ENCODE measurements at regions not wholly inside any gene's neighbourhood (a gene's known extent, or its start where the extent isn't known, plus 50 kb on each side); places are given as distances from the start of the nearest gene placed in this dataset.
A peak's percentile ranks its signal among the peaks of the same experiment; 100 is the strongest.

DNA sequence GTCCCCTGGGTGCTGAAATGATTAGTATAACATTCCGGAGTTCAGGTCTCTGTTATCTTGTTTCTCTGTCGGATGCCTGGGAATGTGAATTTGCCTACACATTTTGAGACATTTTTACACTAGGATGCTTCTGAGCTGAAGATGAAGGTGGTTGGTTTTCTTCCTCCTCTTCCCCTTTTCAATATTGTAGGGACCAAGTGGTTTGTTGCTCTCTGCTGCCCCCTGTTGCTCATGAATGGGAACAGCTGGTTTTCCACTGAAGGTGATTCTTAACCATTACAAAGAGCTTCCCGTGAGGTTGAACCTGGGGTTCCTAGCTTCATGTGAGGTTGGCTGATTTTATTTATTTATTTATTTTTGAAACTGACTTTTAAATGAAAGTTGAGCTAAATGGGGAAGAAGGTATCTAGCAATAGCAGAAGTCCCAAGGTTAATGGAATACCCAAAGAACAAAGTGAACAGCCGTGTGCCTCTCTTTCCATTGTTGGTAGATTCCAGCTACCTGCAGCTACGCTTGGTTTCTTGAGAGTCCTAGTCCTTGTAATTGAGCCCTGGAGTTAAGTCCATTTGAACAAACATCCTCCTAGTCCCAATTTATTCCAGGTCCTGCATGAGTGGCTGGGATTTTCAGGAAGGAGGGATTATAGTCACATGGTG is 983.9 kb upstream of the EEF2KMT start:
- H3K27ac ChIP-seq (ENCODE audit: low read length): no peak overlapping the region
- no peaks in the 10 kb centered on the region for H3K36me3 ChIP-seq (ENCODE audit: low read depth, low read length)
- POLR2A ChIA-PET (ENCODE audit: unreplicated experiment): no interaction called here
- no peaks in the 10 kb centered on the region for H3K27me3 ChIP-seq (ENCODE audit: low read length)
- H3K79me2 ChIP-seq (ENCODE audit: low read length): no peaks in the 10 kb centered on the region
- intact Hi-C loops (cut with micrococcal nuclease): no loop called here
- no TSS peak for BruUV-seq (replicated peaks)
- CTCF ChIA-PET: no interaction called here
- H4K20me1 ChIP-seq (ENCODE audit: low read length): no peaks in the 10 kb centered on the region
- ATAC-seq (no peak), DNase-seq (peak; percentile 6)
- no peak overlapping the region for H3K4me3 ChIP-seq (ENCODE audit: low read length)
- H3K9ac ChIP-seq (ENCODE audit: low read length): no peak overlapping the region
- no peaks in the 10 kb centered on the region for H3F3A ChIP-seq (ENCODE audit: low read length, unreplicated experiment)
- no peaks in the 10 kb centered on the region for H3K9me2 ChIP-seq (replicated peaks; ENCODE audit: low read length)
- H3K4me2 ChIP-seq (ENCODE audit: low read length): no peak overlapping the region
- no peak overlapping the region for H2AFZ ChIP-seq (ENCODE audit: low read length)
- TF ChIP-seq EZH2phosphoT487 (IDR thresholded peaks at IDR 0.05; ENCODE audit: borderline replicate concordance, low read length) (no peak), EZH2 (IDR thresholded peaks at IDR 0.05; ENCODE audit: low read length, unreplicated experiment) (no peak)
- TF ChIP-seq, protein P1, sequence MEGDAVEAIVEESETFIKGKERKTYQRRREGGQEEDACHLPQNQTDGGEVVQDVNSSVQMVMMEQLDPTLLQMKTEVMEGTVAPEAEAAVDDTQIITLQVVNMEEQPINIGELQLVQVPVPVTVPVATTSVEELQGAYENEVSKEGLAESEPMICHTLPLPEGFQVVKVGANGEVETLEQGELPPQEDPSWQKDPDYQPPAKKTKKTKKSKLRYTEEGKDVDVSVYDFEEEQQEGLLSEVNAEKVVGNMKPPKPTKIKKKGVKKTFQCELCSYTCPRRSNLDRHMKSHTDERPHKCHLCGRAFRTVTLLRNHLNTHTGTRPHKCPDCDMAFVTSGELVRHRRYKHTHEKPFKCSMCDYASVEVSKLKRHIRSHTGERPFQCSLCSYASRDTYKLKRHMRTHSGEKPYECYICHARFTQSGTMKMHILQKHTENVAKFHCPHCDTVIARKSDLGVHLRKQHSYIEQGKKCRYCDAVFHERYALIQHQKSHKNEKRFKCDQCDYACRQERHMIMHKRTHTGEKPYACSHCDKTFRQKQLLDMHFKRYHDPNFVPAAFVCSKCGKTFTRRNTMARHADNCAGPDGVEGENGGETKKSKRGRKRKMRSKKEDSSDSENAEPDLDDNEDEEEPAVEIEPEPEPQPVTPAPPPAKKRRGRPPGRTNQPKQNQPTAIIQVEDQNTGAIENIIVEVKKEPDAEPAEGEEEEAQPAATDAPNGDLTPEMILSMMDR (conservative IDR thresholded peaks at IDR 0.05; ENCODE audit: low read depth, low read length): peak; percentile 47
- H3K9me3 ChIP-seq (ENCODE audit: low read length): no peaks in the 10 kb centered on the region
- no peaks in the 10 kb centered on the region for H3K4me1 ChIP-seq (ENCODE audit: insufficient read depth, low read length)

DNA sequence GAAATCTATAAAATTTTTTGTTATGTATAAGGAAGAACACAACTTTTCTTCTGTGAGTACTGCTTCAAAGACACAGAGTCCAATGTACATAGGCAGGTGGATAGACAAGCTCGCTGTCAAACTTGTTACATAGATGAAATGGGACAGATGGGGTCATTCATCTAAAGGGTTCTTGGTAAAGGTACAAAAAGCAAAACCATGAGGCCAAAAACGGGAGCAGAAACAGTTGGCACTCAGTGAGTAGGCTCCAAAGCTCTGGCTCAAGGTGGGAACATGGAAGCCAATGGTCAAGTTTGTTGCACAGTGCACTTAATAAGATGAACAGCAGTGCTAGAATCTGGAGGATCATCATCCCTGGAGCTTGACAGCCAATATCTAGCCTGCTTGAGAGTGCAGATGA is 979.0 kb upstream of the EEF2KMT start:
- BruUV-seq (replicated peaks): no TSS peak

DNA sequence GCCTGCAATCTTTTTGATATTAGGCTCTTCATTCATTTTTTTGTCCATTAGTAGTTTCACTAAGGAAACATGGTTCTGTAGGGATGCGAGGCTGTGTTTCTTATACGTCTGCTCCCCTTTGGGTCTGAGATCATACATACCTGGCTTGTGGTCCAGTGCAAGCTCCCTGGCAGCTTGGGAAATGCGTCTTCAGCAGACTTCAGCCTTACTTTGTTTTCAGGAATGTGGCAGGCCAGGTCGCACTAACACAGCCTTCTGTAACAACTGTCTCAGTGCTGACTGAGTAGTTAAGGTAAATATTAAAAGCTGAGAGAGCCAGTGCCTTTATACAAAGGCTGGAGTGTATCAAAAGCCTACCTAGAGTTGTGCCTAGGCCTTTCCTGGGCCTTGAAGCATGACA is 970.5 kb upstream of the EEF2KMT start:
- Histone ChIP-seq H3F3A (ENCODE audit: low read length, unreplicated experiment) (no peaks in the 10 kb centered on the region), H3K36me3 (ENCODE audit: low read depth, low read length) (no peaks in the 10 kb centered on the region), H3K9me2 (replicated peaks; ENCODE audit: low read length) (no peaks in the 10 kb centered on the region), H3K4me3 (ENCODE audit: low read length) (no peak overlapping the region), H3K4me1 (ENCODE audit: insufficient read depth, low read length) (no peaks in the 10 kb centered on the region), H2AFZ (ENCODE audit: low read length) (no peak overlapping the region), H3K27ac (ENCODE audit: low read length) (no peak overlapping the region), H3K9ac (ENCODE audit: low read length) (no peak overlapping the region), H4K20me1 (ENCODE audit: low read length) (no peaks in the 10 kb centered on the region), H3K4me2 (ENCODE audit: low read length) (no peak overlapping the region), H3K27me3 (ENCODE audit: low read length) (no peaks in the 10 kb centered on the region), H3K9me3 (ENCODE audit: low read length) (no peaks in the 10 kb centered on the region), H3K79me2 (ENCODE audit: low read length) (no peaks in the 10 kb centered on the region)
- intact Hi-C loops (cut with micrococcal nuclease): no loop called here
- ATAC-seq (no peak), DNase-seq (no peak)
- POLR2A ChIA-PET (ENCODE audit: unreplicated experiment): no interaction called here
- no peak for TF ChIP-seq EZH2phosphoT487 (IDR thresholded peaks at IDR 0.05; ENCODE audit: borderline replicate concordance, low read length)
- TF ChIP-seq EZH2 (IDR thresholded peaks at IDR 0.05; ENCODE audit: low read length, unreplicated experiment): no peak
- TF ChIP-seq, protein P1 (conservative IDR thresholded peaks at IDR 0.05; ENCODE audit: low read depth, low read length): no peak
- CTCF ChIA-PET: no interaction called here
- no TSS peak for BruUV-seq (replicated peaks)

More for the DNA sequence above, 979.0 kb upstream of the EEF2KMT start:
- TF ChIP-seq, protein P1 (conservative IDR thresholded peaks at IDR 0.05; ENCODE audit: low read depth, low read length): no peak
- no peak for TF ChIP-seq EZH2 (IDR thresholded peaks at IDR 0.05; ENCODE audit: low read length, unreplicated experiment)
- no peak for TF ChIP-seq EZH2phosphoT487 (IDR thresholded peaks at IDR 0.05; ENCODE audit: borderline replicate concordance, low read length)
- H3K9ac ChIP-seq (ENCODE audit: low read length): no peak overlapping the region
- no peaks in the 10 kb centered on the region for H3K36me3 ChIP-seq (ENCODE audit: low read depth, low read length)
- H3K9me2 ChIP-seq (replicated peaks; ENCODE audit: low read length): no peaks in the 10 kb centered on the region
- no peaks in the 10 kb centered on the region for H4K20me1 ChIP-seq (ENCODE audit: low read length)
- H2AFZ ChIP-seq (ENCODE audit: low read length): no peak overlapping the region
- ATAC-seq: no peak
- H3F3A ChIP-seq (ENCODE audit: low read length, unreplicated experiment): no peaks in the 10 kb centered on the region
- H3K4me1 ChIP-seq (ENCODE audit: insufficient read depth, low read length): no peaks in the 10 kb centered on the region
- H3K27ac ChIP-seq (ENCODE audit: low read length): no peak overlapping the region
- no peaks in the 10 kb centered on the region for H3K79me2 ChIP-seq (ENCODE audit: low read length)
- H3K4me2 ChIP-seq (ENCODE audit: low read length): no peak overlapping the region
- no peak for DNase-seq
- intact Hi-C loops (cut with micrococcal nuclease): no loop called here
- ChIA-PET POLR2A (ENCODE audit: unreplicated experiment) (no interaction called here), CTCF (no interaction called here)
- H3K27me3 ChIP-seq (ENCODE audit: low read length): no peaks in the 10 kb centered on the region
- H3K9me3 ChIP-seq (ENCODE audit: low read length): no peaks in the 10 kb centered on the region
- no peak overlapping the region for H3K4me3 ChIP-seq (ENCODE audit: low read length)
